Naive B cell (primary cell): ENCODE measurements at regions not wholly inside any gene's neighbourhood (a gene's known extent, or its start where the extent isn't known, plus 50 kb on each side); places are given as distances from the start of the nearest gene placed in this dataset.
"Not testable (repeated sequence)": the region's sequence is repeated elsewhere in the genome, so short reads cannot be mapped to it uniquely, and the experiment has no call there.

ENCODE experiments used
- ATAC-seq, 2 donors: fragments of 150-1000 bp; cut with Tn5 transposase; 2 replicates each; pipeline ENCODE4 v1.10.0; 2021; ENCODE audit warnings: low read depth in 2 of 2, mild to moderate bottlenecking in 2 of 2, moderate library complexity in 2 of 2
- DNase-seq: peaks from one replicate; pipeline ENCODE4 v3.0.0; 2022
- H3K27ac Mint-ChIP-seq, 6 donors: one replicate each; pipeline ENCODE4 v1.8.0; 2020 to 2022; ENCODE audit warnings: mild to moderate bottlenecking in 6 of 6, mixed read lengths in 6 of 6, moderate library complexity in 5 of 6, inconsistent platforms in 2 of 6
- H3K27me3 Mint-ChIP-seq, 3 donors: one replicate each; pipeline ENCODE4 v1.8.0; 2021 to 2022; ENCODE audit warnings: mixed read lengths in 3 of 3, mild to moderate bottlenecking in 1 of 3
- H3K36me3 Mint-ChIP-seq, 2 donors: one replicate each; pipeline ENCODE4 v1.8.0; 2020 to 2022; ENCODE audit warnings: mixed read lengths in 2 of 2, inconsistent platforms in 1 of 2, mild to moderate bottlenecking in 1 of 2
- H3K4me1 Mint-ChIP-seq, 3 donors: one replicate each; pipeline ENCODE4 v1.8.0; 2020 to 2022; ENCODE audit warnings: mixed read lengths in 3 of 3, inconsistent platforms in 1 of 3, mild to moderate bottlenecking in 1 of 3, moderate library complexity in 1 of 3
- H3K4me3 Mint-ChIP-seq, 8 donors: one replicate each; pipeline ENCODE4 v1.8.0; 2020 to 2022; ENCODE audit warnings: mild to moderate bottlenecking in 8 of 8, mixed read lengths in 8 of 8, moderate library complexity in 8 of 8, inconsistent platforms in 2 of 8
- H3K9me3 Mint-ChIP-seq, 7 donors: one replicate each; pipeline ENCODE4 v1.8.0; 2020 to 2022; ENCODE audit warnings: mixed read lengths in 7 of 7, mild to moderate bottlenecking in 5 of 7, inconsistent platforms in 2 of 7, moderate library complexity in 1 of 7

DNA sequence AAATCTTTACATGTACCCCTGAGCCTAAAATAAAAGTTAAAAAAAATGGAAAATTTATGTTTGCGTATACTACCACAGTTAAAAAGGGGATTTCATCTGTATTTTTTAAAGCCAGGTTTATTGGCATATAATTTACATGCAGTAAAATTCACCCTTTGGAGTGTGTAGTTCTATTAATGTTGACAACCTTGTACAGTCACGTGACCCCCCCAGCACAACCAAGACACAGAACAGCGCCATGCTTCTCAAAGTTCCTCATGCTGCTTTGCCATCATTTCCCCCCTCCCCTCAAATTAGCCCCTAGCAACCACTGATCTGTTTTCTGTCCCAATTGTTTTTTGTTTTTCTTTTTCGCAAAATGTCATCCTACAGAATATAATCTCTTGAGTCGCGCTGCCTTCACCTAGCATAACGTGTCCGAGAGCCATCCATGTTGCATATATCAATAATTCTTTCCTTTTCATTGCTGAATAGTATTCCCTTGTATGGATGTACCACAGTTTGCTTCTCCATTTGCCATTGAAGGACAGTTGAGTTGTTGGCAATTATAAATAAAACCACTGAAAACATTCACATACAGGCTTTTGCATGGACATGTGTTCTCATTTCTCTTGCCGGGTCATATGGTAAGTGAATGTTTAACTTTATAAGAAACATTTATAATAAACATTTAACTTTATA lies 105.3 kb downstream of the LHX2 start:
- DNase-seq (no peak), ATAC-seq (no peak)
- no peak overlapping the region for H3K4me3 Mint-ChIP-seq
- peak overlapping the region in 1 of 6 donors; percentile 40 for H3K27ac Mint-ChIP-seq
- H3K4me1 Mint-ChIP-seq, result no peaks in the 10 kb centered on the region
- peaks cover 0 to 7% of the 10 kb centered on the region in 2 donors for H3K36me3 Mint-ChIP-seq
- peaks cover 14 to 52% (median 40%) of the 10 kb centered on the region in 3 donors for H3K27me3 Mint-ChIP-seq
- H3K9me3 Mint-ChIP-seq, result peaks cover 4 to 22% (median 11%) of the 10 kb centered on the region in 7 donors

DNA sequence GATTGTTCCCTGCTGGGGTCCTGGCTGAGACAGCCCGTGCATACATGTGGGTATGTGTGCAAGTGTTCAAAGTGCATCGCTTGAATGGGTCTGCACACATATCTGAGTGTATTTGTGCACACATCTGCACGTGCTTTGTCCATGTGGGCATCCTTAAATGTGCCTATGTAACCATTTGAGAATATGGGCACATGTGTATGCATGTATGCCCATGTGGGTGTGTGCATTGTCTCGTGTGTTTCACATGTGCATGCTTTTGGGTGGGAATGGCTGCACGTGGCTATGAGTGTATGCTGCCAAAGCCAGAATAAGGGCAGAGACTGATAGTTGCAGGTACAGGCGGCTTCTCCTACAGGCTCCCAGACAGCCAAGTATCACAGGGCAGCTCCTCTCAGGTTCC lies 107.3 kb downstream of the LHX2 start:
- no peak for DNase-seq
- no peak for ATAC-seq
- Mint-ChIP-seq H3K27me3 (peaks cover 14 to 43% (median 33%) of the 10 kb centered on the region in 3 donors), H3K4me3 (no peak overlapping the region), H3K9me3 (peaks cover 4 to 28% (median 11%) of the 10 kb centered on the region in 7 donors), H3K36me3 (peaks cover 0 to 7% of the 10 kb centered on the region in 2 donors), H3K4me1 (peaks cover 4 to 10% (median 7%) of the 10 kb centered on the region in 3 donors), H3K27ac (peak overlapping the region in 1 of 6 donors; percentile 64)

DNA sequence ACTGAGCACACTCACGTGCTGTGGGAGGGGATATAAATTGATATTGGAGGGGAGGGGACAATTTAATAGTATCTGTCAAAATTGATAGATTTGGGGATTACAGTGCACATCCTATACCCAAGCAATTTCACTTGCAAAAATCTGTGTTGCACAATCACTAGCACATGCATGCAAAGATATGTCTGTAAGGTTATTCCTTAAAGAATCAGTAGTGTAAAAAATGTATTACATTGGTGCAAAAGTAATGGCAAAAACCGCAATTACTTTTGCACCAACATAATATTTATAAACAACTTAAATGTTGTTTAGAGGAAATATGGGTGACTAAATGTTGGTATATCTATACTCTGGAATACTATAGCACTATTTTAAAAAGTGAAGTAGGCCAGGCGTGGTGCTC lies 108.7 kb downstream of the LHX2 start:
- Mint-ChIP-seq H3K9me3 (peaks cover 4 to 28% (median 11%) of the 10 kb centered on the region in 7 donors), H3K27ac (no peak overlapping the region), H3K4me1 (peaks cover 4 to 10% (median 7%) of the 10 kb centered on the region in 3 donors), H3K4me3 (peak overlapping the region in 1 of 8 donors; percentile 15), H3K36me3 (peaks cover 0 to 7% of the 10 kb centered on the region in 2 donors), H3K27me3 (peaks cover 14 to 38% (median 33%) of the 10 kb centered on the region in 3 donors)
- DNase-seq, result no peak
- ATAC-seq, result no peak

DNA sequence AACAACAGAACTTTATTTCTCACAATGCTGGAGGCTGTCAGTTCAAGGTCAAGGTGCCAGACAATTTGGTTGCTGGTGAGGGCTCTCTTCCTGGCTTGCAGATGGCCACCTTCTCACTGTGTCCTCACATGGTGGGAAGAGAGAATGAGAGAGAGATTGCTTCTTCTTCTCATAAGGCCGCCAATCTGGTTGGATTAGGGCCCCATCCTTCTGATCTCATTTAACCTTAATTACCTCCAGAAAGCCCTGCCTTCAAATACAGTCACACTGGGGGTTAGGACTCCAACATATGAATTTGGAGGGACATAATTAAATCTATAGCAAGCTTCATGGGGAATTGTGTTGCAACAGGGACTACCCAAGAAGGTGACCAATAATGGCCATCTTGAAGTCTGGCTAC lies 110.2 kb downstream of the LHX2 start:
- H3K27ac Mint-ChIP-seq, result no peak overlapping the region
- peaks cover 0 to 6% of the 10 kb centered on the region in 2 donors for H3K36me3 Mint-ChIP-seq
- peaks cover 4 to 10% (median 10%) of the 10 kb centered on the region in 3 donors for H3K4me1 Mint-ChIP-seq
- DNase-seq (no peak), ATAC-seq (no peak)
- H3K9me3 Mint-ChIP-seq, result peaks cover 1 to 21% (median 5%) of the 10 kb centered on the region in 7 donors
- H3K27me3 Mint-ChIP-seq, result peaks cover 14 to 25% (median 24%) of the 10 kb centered on the region in 3 donors
- H3K4me3 Mint-ChIP-seq, result no peak overlapping the region

DNA sequence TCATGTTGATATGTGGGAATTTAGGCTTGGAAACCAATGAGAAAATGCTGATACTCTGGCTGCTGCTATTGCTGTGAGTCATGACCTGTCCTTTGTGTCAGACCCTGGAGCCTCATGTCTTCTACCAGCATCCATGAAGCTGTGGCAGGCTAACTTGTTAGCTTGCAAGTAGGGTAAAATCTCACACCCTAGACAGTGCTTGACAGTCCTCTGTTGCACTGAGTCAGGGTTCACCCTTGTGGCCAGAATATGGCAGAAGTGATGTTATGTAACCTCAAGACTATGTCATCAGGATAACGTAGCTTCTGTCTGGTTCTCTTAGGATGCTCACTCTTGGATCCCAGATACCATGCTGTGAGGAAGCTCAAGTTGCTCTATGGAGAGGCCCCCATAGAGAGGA lies 110.8 kb downstream of the LHX2 start:
- ATAC-seq (no peak), DNase-seq (no peak)
- Mint-ChIP-seq H3K4me3 (no peak overlapping the region), H3K4me1 (peaks cover 10 to 16% (median 16%) of the 10 kb centered on the region in 3 donors), H3K27me3 (peaks cover 14 to 19% (median 18%) of the 10 kb centered on the region in 3 donors), H3K27ac (no peak overlapping the region), H3K36me3 (peaks cover 0 to under 1% of the 10 kb centered on the region in 2 donors), H3K9me3 (peaks cover 0 to 15% (median 1%) of the 10 kb centered on the region in 7 donors)

DNA sequence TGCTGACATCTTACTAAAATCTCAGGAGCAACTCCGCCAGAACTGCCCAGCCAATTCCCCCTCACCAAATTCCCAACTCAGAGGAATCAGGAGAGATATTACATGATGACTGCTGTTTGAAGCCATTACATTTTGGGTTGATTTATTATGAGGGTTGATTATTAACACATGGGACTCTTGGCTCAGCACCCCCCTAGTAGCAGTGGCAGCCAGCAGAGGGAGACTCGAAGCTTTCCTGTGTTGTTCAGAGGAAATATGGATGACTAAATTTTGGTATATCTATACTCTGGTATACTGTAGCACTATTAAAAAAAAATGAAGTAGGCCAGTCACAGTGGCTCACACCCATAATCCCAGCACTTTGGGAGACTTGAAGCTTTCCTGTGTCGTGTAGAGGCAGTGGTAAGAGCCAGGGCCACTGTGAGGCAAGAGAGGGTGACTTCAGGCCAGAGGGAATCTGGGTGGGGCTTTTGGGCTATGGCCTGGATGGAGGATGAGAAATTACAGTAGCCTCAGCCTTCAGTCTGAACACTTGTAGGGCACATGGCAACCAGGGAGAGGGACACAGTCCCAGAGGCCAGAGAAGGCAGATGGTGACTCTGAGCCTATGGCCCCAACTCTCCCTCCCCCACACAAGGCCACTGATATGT lies 111.4 kb downstream of the LHX2 start:
- Mint-ChIP-seq H3K36me3 (no peaks in the 10 kb centered on the region), H3K4me3 (no peak overlapping the region), H3K9me3 (peaks cover 0 to 12% (median 0%) of the 10 kb centered on the region in 7 donors), H3K27me3 (peaks cover 12 to 14% (median 13%) of the 10 kb centered on the region in 3 donors), H3K4me1 (peaks cover 10 to 17% (median 16%) of the 10 kb centered on the region in 3 donors), H3K27ac (no peak overlapping the region)
- ATAC-seq, result peak in 1 of 2 donors; percentile 49
- no peak for DNase-seq

DNA sequence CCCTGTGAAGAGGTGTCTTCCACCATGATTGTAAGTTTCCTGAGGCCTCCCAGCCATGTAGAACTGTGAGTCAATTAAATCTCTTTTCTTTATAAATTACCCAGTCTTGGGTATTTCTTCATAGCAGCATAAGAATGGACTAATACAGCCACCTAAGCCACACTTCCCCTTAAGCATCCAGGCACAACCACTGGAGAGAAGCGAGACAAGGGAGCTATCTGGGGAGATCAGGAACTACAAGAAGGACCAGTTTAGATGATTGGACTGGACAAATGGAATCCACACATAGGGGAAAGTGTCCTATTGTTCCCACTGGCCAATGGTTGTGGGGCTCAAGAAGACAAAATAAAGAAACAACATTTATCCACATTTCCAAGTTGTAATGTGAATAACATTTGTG lies 112.1 kb downstream of the LHX2 start:
- Mint-ChIP-seq H3K9me3 (peaks cover 0 to 12% (median 0%) of the 10 kb centered on the region in 7 donors), H3K27ac (peak overlapping the region in 1 of 6 donors; percentile 3), H3K27me3 (peaks cover 9 to 14% (median 10%) of the 10 kb centered on the region in 3 donors), H3K4me1 (peaks cover 10 to 17% (median 16%) of the 10 kb centered on the region in 3 donors)
- ATAC-seq, H3K4me3 Mint-ChIP-seq, H3K36me3 Mint-ChIP-seq, DNase-seq: not testable (repeated sequence)

DNA sequence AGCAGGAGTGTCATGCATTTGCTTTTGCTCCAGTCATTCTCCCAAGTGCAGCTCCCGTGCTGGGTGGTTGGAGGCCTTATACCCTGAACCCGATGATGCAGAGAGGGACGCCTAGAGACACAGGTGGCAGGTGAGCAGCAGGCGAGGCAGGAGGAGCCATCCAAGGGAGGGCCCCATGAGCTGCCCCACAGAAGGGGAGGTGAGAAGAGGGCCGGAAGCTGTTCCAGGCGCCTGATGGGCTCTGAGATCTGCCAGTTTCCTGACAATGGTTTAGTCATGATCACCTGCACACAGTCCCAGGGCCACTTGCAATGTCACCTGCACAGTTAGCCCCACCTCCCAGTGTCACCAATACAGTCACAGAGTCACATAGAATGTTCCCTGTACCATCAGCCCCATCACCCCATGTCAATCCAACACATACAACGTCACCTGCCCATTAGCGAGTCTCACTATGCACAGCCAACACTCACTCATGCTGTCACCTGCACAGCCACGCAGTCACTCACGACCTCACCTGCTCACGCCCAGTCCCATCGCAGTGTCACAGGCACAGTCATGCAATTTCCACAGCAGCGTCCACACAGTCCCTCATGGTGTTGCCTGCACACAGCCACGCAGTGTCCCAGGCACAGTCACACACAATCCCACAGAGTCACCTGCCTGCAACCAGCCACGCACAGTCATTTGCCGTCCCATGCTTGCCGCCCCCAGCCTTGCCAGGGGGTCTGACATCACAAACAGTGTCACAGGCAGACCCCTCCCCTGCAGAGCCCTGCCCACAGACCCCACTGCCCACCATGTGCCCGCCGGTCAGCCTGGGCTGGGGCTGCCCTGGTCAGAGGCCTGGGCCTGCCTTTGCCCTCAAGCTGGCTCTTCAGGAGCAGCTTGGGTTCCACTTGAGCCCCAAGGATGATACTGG lies 113.4 kb downstream of the LHX2 start:
- no peak for ATAC-seq
- H3K36me3 Mint-ChIP-seq, result no peaks in the 10 kb centered on the region
- peak overlapping the region in 3 of 6 donors; percentile 7 to 65 (median 63) for H3K27ac Mint-ChIP-seq

DNA sequence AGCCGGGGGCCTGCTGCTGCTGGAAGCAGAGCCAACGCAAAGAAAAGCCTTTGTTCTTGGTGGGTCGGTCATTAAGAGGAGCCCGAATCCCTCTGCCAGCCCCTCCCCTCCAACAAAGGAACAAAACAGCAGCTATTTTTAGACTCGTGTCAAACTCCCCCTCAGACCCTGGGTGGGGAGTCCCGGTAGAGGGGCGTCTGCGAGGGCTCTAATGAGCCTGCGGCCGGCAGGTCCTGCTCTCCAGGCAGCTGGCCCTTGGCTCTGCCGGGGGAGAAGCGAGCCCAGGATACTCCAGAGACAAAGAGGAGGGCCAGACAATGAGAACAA lies 114.0 kb downstream of the LHX2 start:
- no peaks in the 10 kb centered on the region for H3K36me3 Mint-ChIP-seq
- DNase-seq (no peak), ATAC-seq (no peak)
- H3K9me3 Mint-ChIP-seq, result peaks cover 0 to 12% (median 0%) of the 10 kb centered on the region in 7 donors
- H3K4me3 Mint-ChIP-seq, result no peak overlapping the region
- peaks cover 10 to 17% (median 16%) of the 10 kb centered on the region in 3 donors for H3K4me1 Mint-ChIP-seq
- H3K27me3 Mint-ChIP-seq, result peaks cover 0 to 10% (median 0%) of the 10 kb centered on the region in 3 donors
- H3K27ac Mint-ChIP-seq, result peak overlapping the region in 1 of 6 donors; percentile 82

More for the DNA sequence above, 113.4 kb downstream of the LHX2 start:
- Mint-ChIP-seq H3K4me1 (peaks cover 10 to 17% (median 16%) of the 10 kb centered on the region in 3 donors), H3K27me3 (peaks cover 0 to 10% (median 0%) of the 10 kb centered on the region in 3 donors), H3K9me3 (peaks cover 0 to 12% (median 0%) of the 10 kb centered on the region in 7 donors), H3K4me3 (no peak overlapping the region)
- no peak for DNase-seq

DNA sequence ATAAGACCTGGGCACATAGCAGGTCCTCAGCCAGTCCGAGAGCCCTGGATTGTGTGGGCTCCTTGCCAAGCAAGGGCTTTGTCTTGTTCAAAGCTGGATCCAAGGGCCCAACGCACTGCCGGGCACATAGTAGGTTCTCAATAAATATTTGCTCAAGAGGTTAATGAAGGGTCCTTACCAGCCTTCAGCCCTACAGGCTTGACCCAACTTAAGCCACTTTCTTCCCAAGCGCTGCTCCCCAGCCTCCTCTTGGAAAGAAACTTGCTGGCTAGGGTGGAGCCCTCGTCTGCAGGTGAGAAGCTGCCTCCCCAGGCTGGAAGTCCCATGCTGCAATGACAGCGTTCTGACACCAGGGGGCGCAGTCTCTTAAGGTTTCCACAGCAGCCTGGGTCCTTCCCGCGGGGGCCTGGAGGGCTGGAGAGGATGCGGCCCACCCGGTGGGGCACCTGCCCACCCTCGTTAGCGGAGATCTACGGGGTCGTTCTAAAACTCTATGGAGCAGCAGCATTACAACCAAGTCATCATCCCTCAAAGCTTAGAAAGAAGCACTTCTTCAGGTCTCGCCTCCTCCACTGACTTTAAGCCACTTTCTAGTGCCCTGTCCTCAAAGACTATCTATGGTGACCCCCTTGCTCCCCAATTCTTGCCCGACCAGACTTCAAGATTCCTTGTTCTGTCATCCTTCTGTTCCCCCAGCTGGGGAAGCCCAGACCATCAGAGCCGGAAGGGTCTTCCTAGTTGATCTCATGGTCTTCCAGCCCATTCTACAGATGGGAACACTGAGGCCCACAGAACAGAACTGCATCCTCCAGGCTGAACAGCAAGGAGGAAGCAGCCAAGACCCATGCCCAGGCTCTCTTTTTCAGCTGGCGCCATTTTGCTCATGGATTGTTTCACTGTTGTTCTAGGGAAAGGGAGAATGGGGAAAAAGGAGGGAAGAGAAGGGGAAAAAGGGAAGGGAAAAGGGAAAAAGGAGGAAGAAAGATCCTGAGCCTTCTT lies 115.4 kb downstream of the LHX2 start:
- ATAC-seq (peak; percentile 65 to 71), DNase-seq (peak; percentile 69)
- Mint-ChIP-seq H3K4me3 (peak overlapping the region in 2 of 8 donors; percentile 24 to 42), H3K27me3 (peaks cover 0 to 10% (median 0%) of the 10 kb centered on the region in 3 donors), H3K27ac (peak overlapping the region in 3 of 6 donors; percentile 53 to 72 (median 70)), H3K4me1 (peaks cover 16 to 17% (median 17%) of the 10 kb centered on the region in 3 donors), H3K36me3 (no peaks in the 10 kb centered on the region), H3K9me3 (peaks cover 0 to 5% (median 0%) of the 10 kb centered on the region in 7 donors)

DNA sequence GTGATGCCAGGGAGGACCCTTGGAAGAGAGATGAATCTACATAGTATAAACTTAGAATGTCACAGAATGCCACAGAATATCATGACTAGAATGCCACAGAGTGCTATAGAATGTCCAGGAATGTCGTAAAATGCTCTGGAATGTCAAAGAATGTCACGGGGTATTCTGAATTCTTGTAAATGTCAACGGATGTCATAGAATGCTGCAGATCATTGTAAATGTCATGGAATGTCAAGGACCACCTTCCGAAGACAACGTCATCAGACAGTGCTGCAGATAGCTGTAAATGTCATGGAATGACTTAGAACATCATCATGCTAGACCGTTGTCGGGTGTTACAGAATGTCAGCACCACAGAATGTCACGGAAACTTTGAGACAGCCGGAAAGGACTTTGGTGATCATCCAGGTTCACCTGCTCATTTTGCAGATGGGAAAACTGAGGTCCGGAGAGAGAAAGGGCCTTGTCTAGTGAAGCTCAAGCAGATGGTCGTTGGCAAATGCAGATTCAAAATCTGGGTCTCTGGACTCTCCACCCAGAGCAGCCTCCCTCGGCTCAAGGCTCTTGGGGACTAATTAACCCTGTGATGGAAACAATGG lies 117.1 kb downstream of the LHX2 start:
- Mint-ChIP-seq H3K9me3 (no peaks in the 10 kb centered on the region), H3K36me3 (no peaks in the 10 kb centered on the region), H3K27me3 (peaks cover 0 to 5% (median 0%) of the 10 kb centered on the region in 3 donors), H3K27ac (peak overlapping the region in 4 of 6 donors; percentile 26 to 90 (median 70)), H3K4me3 (no peak overlapping the region), H3K4me1 (peaks cover 6 to 13% (median 9%) of the 10 kb centered on the region in 3 donors)
- no peak for DNase-seq
- no peak for ATAC-seq
